ENCODE measurements at regions not wholly inside any gene's neighbourhood (a gene's known extent, or its start where the extent isn't known, plus 50 kb on each side); places are given as distances from the start of the nearest gene placed in this dataset.
A peak's percentile ranks its signal among the peaks of the same experiment; 100 is the strongest.

GRCh38 chr4:138646383-138646782 is 369.2 kb upstream of the NOCT start:
- Histone ChIP-seq H3K4me3 (no peak overlapping the region), H3K4me1 (no peaks in the 10 kb centered on the region), H3K36me3 (no peaks in the 10 kb centered on the region), H3K27me3 (no peaks in the 10 kb centered on the region), H3K27ac (replicated peaks in 1 of 4) (no peak overlapping the region), H3K9me3 (no peaks in the 10 kb centered on the region)
- no peak for TF ChIP-seq EP300 (IDR thresholded peaks at IDR 0.05)
- no peak for TF ChIP-seq CTCF (IDR thresholded peaks at IDR 0.05)
- no peak for TF ChIP-seq POLR2A (IDR thresholded peaks at IDR 0.05; ENCODE audit: low read depth)
- no peak for DNase-seq (ENCODE audit: extremely low spot score)
- 87% methylated on average over 4 of the region's 4 CpGs for WGBS
- intact Hi-C loops (cut with DNase I) = no loop called here

- peak; percentile 50 for DNase-seq (ENCODE audit: extremely low spot score)
- H3K4me3 ChIP-seq = no peak overlapping the region
- H3K36me3 ChIP-seq = no peaks in the 10 kb centered on the region
- H3K4me1 ChIP-seq = no peaks in the 10 kb centered on the region
- TF ChIP-seq POLR2AphosphoS5 (IDR thresholded peaks at IDR 0.05) (no peak), CTCF (IDR thresholded peaks at IDR 0.05) (no peak), EP300 (IDR thresholded peaks at IDR 0.05) (no peak)
- H3K27ac ChIP-seq (replicated peaks in 1 of 4) = no peak overlapping the region
- no peaks in the 10 kb centered on the region for H3K27me3 ChIP-seq
- intact Hi-C loops (cut with DNase I) = no loop called here
- 72% methylated on average over 4 of the region's 4 CpGs for WGBS
- H3K9me3 ChIP-seq = no peaks in the 10 kb centered on the region
Observed at GRCh38 chr4:138645289-138645688, 370.3 kb upstream of the NOCT start.

GRCh38 chr4:138644322-138644721 is 371.3 kb upstream of the NOCT start:
- no peaks in the 10 kb centered on the region for H3K27me3 ChIP-seq
- no peak overlapping the region for H3K27ac ChIP-seq (replicated peaks in 1 of 4)
- H3K4me3 ChIP-seq = no peak overlapping the region
- H3K9me3 ChIP-seq = no peaks in the 10 kb centered on the region
- no peak for TF ChIP-seq POLR2A (IDR thresholded peaks at IDR 0.05; ENCODE audit: low read depth)
- TF ChIP-seq EP300 (IDR thresholded peaks at IDR 0.05) = no peak
- no peak for TF ChIP-seq CTCF (IDR thresholded peaks at IDR 0.05)
- no peak for TF ChIP-seq POLR2AphosphoS5 (IDR thresholded peaks at IDR 0.05)
- no peaks in the 10 kb centered on the region for H3K36me3 ChIP-seq
- no peaks in the 10 kb centered on the region for H3K4me1 ChIP-seq
- intact Hi-C loops (cut with DNase I) = no loop called here
- no peak for DNase-seq (ENCODE audit: extremely low spot score)
- WGBS = 85% methylated on average over 5 of the region's 5 CpGs

- no peak overlapping the region for H3K27ac ChIP-seq (replicated peaks in 1 of 4)
- TF ChIP-seq CTCF (IDR thresholded peaks at IDR 0.05) (no peak), EP300 (IDR thresholded peaks at IDR 0.05) (no peak)
- no peaks in the 10 kb centered on the region for H3K9me3 ChIP-seq
- H3K36me3 ChIP-seq = no peaks in the 10 kb centered on the region
- WGBS = 37% methylated on average over 1 of the region's 1 CpG
- intact Hi-C loops (cut with DNase I) = no loop called here
- H3K4me3 ChIP-seq = no peak overlapping the region
- H3K27me3 ChIP-seq = no peaks in the 10 kb centered on the region
- no peaks in the 10 kb centered on the region for H3K4me1 ChIP-seq
- no peak for DNase-seq (ENCODE audit: extremely low spot score)
Observed at GRCh38 chr4:138643827-138644226, 371.8 kb upstream of the NOCT start.

GRCh38 chr4:138639018-138639741 is 376.4 kb upstream of the NOCT start:
- no peak for TF ChIP-seq EP300 (IDR thresholded peaks at IDR 0.05)
- no peak for TF ChIP-seq POLR2A (IDR thresholded peaks at IDR 0.05; ENCODE audit: low read depth)
- TF ChIP-seq POLR2AphosphoS5 (IDR thresholded peaks at IDR 0.05) = no peak
- no peak for TF ChIP-seq CTCF (IDR thresholded peaks at IDR 0.05)
- Histone ChIP-seq H3K4me3 (no peak overlapping the region), H3K36me3 (no peaks in the 10 kb centered on the region), H3K4me1 (no peaks in the 10 kb centered on the region), H3K27me3 (no peaks in the 10 kb centered on the region), H3K9me3 (no peaks in the 10 kb centered on the region), H3K27ac (replicated peaks in 1 of 4) (no peak overlapping the region)
- DNase-seq (ENCODE audit: extremely low spot score) = no peak
- intact Hi-C loops (cut with DNase I) = no loop called here

All from esophagus muscularis mucosa (tissue), 4 donors.